Stimulated activated CD8-positive, alpha-beta memory T cell treated with anti-CD3 and anti-CD28 coated beads, Interleukin-15, amount 100 ng/mL, for 48 hours (primary cell): ENCODE measurements at regions not wholly inside any gene's neighbourhood (a gene's known extent, or its start where the extent isn't known, plus 50 kb on each side); places are given as distances from the start of the nearest gene placed in this dataset.

ENCODE experiments used
- DNase-seq, 2 donors: peaks; one replicate each; pipeline ENCODE4 v3.0.0-alpha.2; 2020; ENCODE audit warnings: low read depth in 2 of 2

- DNase-seq, result no peak
Measured at GRCh38 chr5:167892352-167893115, 398.9 kb upstream of the WWC1 start.

- DNase-seq, result no peak
Measured at GRCh38 chr5:167893271-167893670, 398.2 kb upstream of the WWC1 start.

- no peak for DNase-seq
Measured at GRCh38 chr5:167894631-167895472, 396.6 kb upstream of the WWC1 start.

- DNase-seq, result no peak
Measured at GRCh38 chr5:167895899-167896659, 395.4 kb upstream of the WWC1 start.

- no peak for DNase-seq
Measured at GRCh38 chr5:167896814-167897213, 394.6 kb upstream of the WWC1 start.

- DNase-seq, result no peak
Measured at GRCh38 chr5:167897371-167897770, 394.1 kb upstream of the WWC1 start.

GRCh38 chr5:167898361-167899042 is 392.9 kb upstream of the WWC1 start:
- DNase-seq, result no peak

GRCh38 chr5:167899490-167900070 is 391.9 kb upstream of the WWC1 start:
- DNase-seq, result no peak

- DNase-seq, result no peak
Measured at GRCh38 chr5:167900340-167900935, 391.0 kb upstream of the WWC1 start.

- DNase-seq, result no peak
Measured at GRCh38 chr5:167902298-167902697, 389.1 kb upstream of the WWC1 start.

GRCh38 chr5:167903243-167903642 is 388.2 kb upstream of the WWC1 start:
- DNase-seq, result no peak

GRCh38 chr5:167903659-167904058 is 387.8 kb upstream of the WWC1 start:
- DNase-seq, result no peak

GRCh38 chr5:167905919-167906853 is 385.3 kb upstream of the WWC1 start:
- no peak for DNase-seq

- DNase-seq, result no peak
Measured at GRCh38 chr5:167908606-167909005, 382.8 kb upstream of the WWC1 start.

GRCh38 chr5:167912941-167913665 is 378.3 kb upstream of the WWC1 start:
- no peak for DNase-seq

- no peak for DNase-seq
Measured at GRCh38 chr5:167915237-167915636, 376.2 kb upstream of the WWC1 start.

GRCh38 chr5:167916261-167916691 is 375.2 kb upstream of the WWC1 start:
- no peak for DNase-seq

- no peak for DNase-seq
Measured at GRCh38 chr5:167916706-167917105, 374.7 kb upstream of the WWC1 start.

- no peak for DNase-seq
Measured at GRCh38 chr5:167918184-167918812, 373.1 kb upstream of the WWC1 start.
